ENCODE measurements at regions not wholly inside any gene's neighbourhood (a gene's known extent, or its start where the extent isn't known, plus 50 kb on each side); places are given as distances from the start of the nearest gene placed in this dataset.
A peak's percentile ranks its signal among the peaks of the same experiment; 100 is the strongest.

DNA sequence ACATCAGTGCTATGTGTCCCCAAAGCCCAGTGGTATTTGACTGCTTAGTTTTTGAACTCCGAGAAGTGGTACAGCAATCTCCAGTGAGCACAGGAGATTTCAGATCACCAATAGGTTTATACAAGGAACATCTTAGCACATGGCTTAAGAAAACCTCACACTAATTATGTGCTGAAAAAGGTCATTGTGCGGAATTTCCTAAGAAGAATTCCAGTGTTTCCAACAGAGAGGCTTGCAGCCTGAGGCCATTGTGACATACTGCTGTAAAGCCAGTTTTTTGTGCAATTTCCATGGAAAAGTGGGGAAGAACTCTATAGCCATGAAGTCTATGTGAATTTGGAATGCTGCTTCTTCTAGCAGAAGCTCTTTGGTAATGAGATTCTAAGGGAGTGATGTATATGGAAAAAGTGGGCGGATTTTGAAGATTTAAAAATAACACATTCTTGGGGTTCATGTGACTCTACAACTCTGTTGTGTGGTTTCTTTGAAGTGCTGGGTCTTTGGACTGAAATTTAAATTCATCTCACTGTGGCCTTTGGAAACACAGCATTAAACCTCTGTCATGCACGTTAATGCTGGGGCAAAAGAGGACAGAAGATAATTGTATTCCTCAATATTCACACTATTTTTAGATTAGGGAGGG is 110.5 kb upstream of the CD180 start:
- dilution Hi-C loops (cut with MboI; ENCODE audit: extremely low pct_ligation_motif_present, low sequenced_read_pairs): no loop called here
- Histone ChIP-seq H3K27ac (ENCODE audit: control insufficient read depth, insufficient read depth, low read length) (no peak overlapping the region), H3K9ac (ENCODE audit: control insufficient read depth, extremely low read depth, insufficient read depth, low read length) (no peak overlapping the region), H3K36me3 (ENCODE audit: control insufficient read depth in 2 of 2, extremely low read depth in 1 of 2, insufficient read depth in 2 of 2, low read length in 2 of 2) (no peaks in the 10 kb centered on the region), H3K4me2 (ENCODE audit: control insufficient read depth, extremely low read depth, insufficient read depth, low read depth, low read length) (no peak overlapping the region), H3K27me3 (ENCODE audit: control insufficient read depth, extremely low read depth, insufficient read depth, low read length) (no peaks in the 10 kb centered on the region), H3K79me2 (ENCODE audit: control insufficient read depth, insufficient read depth, low read length) (no peaks in the 10 kb centered on the region), H3K4me1 (ENCODE audit: control insufficient read depth, extremely low read depth, insufficient read depth, low read length) (peaks cover 22% of the 10 kb centered on the region), H4K20me1 (ENCODE audit: control insufficient read depth, extremely low read depth, insufficient read depth, low read length) (no peaks in the 10 kb centered on the region), H3K9me3 (ENCODE audit: control insufficient read depth, low read depth, low read length) (no peaks in the 10 kb centered on the region), H3K9me1 (ENCODE audit: control insufficient read depth, extremely low read depth, insufficient read depth, low read length) (no peaks in the 10 kb centered on the region), H3K4me3 (ENCODE audit: control insufficient read depth in 2 of 3, extremely low read depth in 1 of 3, insufficient read depth in 2 of 3, low read depth in 1 of 3, low read length in 3 of 3) (no peak overlapping the region), H2AFZ (ENCODE audit: control insufficient read depth, low read length) (no peak overlapping the region)
- TF ChIP-seq, protein P1, sequence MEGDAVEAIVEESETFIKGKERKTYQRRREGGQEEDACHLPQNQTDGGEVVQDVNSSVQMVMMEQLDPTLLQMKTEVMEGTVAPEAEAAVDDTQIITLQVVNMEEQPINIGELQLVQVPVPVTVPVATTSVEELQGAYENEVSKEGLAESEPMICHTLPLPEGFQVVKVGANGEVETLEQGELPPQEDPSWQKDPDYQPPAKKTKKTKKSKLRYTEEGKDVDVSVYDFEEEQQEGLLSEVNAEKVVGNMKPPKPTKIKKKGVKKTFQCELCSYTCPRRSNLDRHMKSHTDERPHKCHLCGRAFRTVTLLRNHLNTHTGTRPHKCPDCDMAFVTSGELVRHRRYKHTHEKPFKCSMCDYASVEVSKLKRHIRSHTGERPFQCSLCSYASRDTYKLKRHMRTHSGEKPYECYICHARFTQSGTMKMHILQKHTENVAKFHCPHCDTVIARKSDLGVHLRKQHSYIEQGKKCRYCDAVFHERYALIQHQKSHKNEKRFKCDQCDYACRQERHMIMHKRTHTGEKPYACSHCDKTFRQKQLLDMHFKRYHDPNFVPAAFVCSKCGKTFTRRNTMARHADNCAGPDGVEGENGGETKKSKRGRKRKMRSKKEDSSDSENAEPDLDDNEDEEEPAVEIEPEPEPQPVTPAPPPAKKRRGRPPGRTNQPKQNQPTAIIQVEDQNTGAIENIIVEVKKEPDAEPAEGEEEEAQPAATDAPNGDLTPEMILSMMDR (optimal IDR thresholded peaks at IDR 0.05 in 1 of 3, IDR thresholded peaks at IDR 0.05 in 1 of 3, conservative IDR thresholded peaks at IDR 0.05 in 1 of 3; ENCODE audit: extremely low read depth in 1 of 3, insufficient read depth in 2 of 3, low read length in 3 of 3): no peak
- TF ChIP-seq EZH2 (IDR thresholded peaks at IDR 0.05; ENCODE audit: low read length): no peak
- FAIRE-seq: no peak
- no peak for DNase-seq (ENCODE audit: low read depth, low spot score)

DNA sequence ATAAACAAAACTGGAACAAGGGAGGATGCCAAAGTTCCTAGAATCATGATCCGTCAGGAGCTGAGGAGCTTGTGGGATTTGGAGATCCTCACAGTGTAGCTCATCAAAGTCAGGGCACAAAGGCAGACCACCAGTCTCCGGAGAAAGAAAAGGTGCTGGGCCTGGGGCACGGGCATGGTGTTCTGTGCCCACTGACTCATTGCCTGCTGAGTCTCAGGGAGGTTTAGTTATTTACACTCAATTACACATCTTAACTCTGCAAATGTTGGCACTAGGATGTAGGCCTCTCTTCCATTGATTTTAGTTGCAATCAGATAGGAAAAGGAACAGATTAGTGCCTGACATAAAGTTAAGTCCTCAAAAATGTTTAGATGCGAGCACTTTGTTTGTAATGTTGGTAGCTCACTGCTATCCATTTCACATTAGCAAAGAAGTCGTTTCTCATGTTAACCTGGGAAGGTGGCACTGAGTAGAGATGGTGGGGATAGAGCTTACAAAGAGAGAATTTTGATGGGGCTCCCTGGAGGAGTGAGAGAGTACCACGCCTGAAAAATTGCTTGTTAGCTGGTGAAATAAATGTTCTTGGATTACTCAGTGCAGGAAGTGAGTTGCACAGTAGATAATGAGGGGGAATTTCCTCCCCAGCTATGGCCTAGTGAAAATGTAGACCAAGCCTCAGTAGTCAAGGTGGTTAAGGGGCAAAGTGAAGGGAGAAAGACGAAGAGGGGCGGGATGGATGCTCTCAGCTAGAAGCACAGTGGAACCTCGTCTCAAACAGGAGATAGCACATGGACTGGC is 109.5 kb upstream of the CD180 start:
- Histone ChIP-seq H3K9me1 (ENCODE audit: control insufficient read depth, extremely low read depth, insufficient read depth, low read length) (no peaks in the 10 kb centered on the region), H2AFZ (ENCODE audit: control insufficient read depth, low read length) (peak overlapping the region; percentile 62)

More for the DNA sequence above, 109.5 kb upstream of the CD180 start:
- Histone ChIP-seq H3K27me3 (ENCODE audit: control insufficient read depth, extremely low read depth, insufficient read depth, low read length) (no peaks in the 10 kb centered on the region), H3K27ac (ENCODE audit: control insufficient read depth, insufficient read depth, low read length) (no peak overlapping the region), H4K20me1 (ENCODE audit: control insufficient read depth, extremely low read depth, insufficient read depth, low read length) (no peaks in the 10 kb centered on the region), H3K36me3 (ENCODE audit: control insufficient read depth in 2 of 2, extremely low read depth in 1 of 2, insufficient read depth in 2 of 2, low read length in 2 of 2) (no peaks in the 10 kb centered on the region), H3K79me2 (ENCODE audit: control insufficient read depth, insufficient read depth, low read length) (no peaks in the 10 kb centered on the region), H3K4me2 (ENCODE audit: control insufficient read depth, extremely low read depth, insufficient read depth, low read depth, low read length) (peak overlapping the region; percentile 13), H3K9me3 (ENCODE audit: control insufficient read depth, low read depth, low read length) (no peaks in the 10 kb centered on the region), H3K9ac (ENCODE audit: control insufficient read depth, extremely low read depth, insufficient read depth, low read length) (no peak overlapping the region), H3K4me3 (ENCODE audit: control insufficient read depth in 2 of 3, extremely low read depth in 1 of 3, insufficient read depth in 2 of 3, low read depth in 1 of 3, low read length in 3 of 3) (no peak overlapping the region), H3K4me1 (ENCODE audit: control insufficient read depth, extremely low read depth, insufficient read depth, low read length) (peaks cover 32% of the 10 kb centered on the region)
- TF ChIP-seq EZH2 (IDR thresholded peaks at IDR 0.05; ENCODE audit: low read length): no peak
- TF ChIP-seq, protein P1 (optimal IDR thresholded peaks at IDR 0.05 in 1 of 3, IDR thresholded peaks at IDR 0.05 in 1 of 3, conservative IDR thresholded peaks at IDR 0.05 in 1 of 3; ENCODE audit: extremely low read depth in 1 of 3, insufficient read depth in 2 of 3, low read length in 3 of 3): no peak
- DNase-seq (ENCODE audit: low read depth, low spot score): no peak
- dilution Hi-C loops (cut with MboI; ENCODE audit: extremely low pct_ligation_motif_present, low sequenced_read_pairs): no loop called here
- peak; percentile 87 for FAIRE-seq
